GM04504 (cell line): ENCODE measurements at regions not wholly inside any gene's neighbourhood (a gene's known extent, or its start where the extent isn't known, plus 50 kb on each side); places are given as distances from the start of the nearest gene placed in this dataset.

ENCODE experiments used
- DNase-seq: peaks from one replicate; pipeline ENCODE4 v3.0.0-alpha.2; 2012; ENCODE audit warnings: low read depth

DNA sequence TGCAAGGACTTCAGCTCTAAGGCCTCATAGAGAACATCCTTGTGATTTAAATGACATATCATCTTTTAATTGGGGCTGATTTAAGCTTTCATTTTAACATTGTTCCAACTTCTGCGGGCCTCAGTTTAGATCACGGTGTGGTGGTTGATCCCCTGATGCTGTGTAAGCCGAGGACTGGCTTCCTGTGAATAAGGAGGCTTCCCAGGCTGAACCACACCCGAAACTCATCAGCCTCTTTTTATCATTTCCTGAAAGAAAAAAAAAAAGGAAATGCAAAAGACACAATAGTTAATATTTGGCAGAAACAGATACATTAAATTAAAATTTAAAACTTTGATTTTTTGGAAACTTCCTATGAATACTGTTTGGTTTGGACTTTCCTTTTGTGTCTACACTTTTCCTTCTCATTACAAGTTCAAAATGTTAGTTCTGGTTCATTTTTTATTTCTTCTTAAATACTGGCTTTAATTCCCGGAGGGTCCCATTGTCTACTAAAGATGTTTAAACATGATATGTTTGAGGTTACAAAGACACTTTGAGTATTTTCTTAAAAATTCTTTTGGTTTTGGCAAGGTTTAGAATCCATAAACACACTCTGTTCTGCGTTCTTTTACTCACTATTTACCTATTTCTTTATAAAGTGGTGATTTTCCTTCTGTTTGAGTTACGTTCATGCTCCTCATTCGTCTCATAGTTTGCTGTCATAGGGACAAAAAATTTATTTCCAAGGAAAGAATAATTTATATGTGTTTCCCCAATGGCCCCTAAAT is 230.0 kb upstream of the SULF2 start:
- DNase-seq, result no peak

DNA sequence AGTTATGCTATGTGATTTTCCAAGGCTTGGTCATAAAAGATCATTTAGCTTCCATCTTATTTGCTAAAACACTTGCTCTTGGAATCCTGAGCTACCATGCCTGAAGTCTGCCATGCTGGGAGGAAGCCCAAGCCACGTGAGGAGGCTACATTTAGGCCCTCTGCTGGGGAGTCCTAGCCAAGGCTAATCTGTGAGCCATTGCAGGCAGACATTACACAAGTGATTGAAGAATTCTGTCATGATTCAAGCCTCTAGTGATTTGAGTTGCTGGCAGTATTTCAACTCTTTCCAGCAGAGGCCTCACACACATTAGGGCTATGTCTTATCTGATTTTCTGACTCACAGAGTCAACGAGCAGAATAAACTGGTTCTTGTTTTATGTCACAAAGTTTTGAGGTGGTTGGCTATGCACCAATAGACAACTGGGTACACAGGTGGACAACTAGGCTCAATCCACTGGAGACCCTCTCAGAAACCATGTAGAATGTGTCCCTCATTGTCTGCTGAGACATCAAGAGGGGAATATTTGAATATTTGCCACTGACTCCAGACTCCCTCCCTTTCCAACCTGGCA is 227.2 kb upstream of the SULF2 start:
- DNase-seq, result peak; percentile 84

DNA sequence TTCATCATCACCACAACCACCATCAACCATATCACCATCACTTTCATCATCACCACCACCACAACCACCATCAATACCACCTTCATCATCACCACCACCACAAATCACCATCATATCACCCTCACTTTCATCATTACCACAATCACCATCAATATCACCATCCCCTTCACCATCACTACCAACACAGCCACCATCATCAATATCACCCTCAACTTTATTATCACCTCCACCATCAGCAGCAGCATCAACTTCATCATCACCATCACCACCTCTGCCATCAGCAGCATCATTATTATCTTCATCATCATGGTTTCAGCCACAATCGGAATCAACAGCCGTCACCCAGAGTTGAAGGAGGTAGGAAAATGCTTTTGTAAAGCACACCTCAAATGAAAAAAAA is 225.7 kb upstream of the SULF2 start:
- no peak for DNase-seq

DNA sequence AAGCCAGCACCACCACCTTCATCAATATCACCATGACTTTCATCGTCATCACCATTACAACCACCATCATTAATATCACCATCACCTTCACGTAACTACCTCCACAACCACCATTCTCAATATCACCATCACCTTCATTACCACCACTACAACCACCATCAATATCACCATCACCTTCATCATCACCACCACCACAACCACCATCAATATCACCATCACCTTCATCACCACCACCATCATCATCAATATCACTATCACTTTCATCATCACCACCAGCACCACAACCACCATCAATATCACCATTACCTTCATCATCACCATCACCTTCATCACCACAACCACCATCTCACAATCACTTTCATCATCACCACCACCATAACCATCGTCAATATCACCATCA is 225.3 kb upstream of the SULF2 start:
- no peak for DNase-seq

DNA sequence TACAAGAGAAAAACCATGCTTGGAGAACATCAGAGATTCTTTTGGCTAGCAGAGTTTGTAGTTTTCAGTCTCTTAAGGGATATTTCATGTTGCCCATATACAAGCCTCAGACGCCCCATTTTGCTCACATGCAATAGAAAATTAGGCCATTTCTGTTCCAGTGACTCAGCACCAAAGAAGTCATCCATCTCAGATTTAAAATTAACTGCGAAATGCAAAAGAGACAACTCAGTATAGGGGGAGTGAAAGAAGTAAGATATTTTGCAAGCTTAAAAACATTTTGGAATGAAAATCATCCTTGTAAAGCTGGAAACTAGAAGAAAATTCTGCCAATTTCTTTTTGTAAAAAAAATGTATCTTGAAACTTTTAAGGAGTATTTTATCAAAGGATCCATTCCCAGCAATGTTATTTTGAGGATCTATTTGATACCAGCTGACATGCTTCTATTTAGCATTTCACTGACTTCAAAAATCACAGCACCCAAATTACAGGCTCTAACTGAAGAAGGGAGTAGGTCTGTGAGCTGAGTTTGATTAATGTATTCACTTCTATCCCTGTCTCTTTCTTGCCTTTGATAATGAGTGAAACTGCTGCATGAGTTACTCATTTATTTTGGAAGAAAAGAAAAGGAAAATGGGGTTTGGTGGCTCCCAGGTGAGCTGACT is 223.7 kb upstream of the SULF2 start:
- peak; percentile 67 for DNase-seq

DNA sequence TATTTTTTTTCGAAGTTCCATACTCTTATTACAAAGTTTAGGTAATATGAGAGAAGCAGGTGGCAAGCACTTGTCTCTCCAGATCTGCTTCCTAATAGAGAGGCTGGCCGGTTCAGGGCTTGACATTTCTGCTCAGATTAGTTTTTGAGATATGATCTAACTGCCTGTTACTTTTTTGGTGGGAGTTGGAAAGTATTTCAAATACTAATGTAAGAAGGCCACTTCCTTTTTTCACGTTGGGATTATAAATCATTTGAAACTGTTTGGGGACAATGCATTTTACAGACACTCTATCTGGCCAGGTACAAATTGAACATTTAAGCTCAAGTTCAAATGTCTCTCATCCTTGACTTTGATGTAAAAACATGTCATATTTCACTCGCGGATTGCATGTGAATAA is 222.1 kb upstream of the SULF2 start:
- DNase-seq, result no peak

DNA sequence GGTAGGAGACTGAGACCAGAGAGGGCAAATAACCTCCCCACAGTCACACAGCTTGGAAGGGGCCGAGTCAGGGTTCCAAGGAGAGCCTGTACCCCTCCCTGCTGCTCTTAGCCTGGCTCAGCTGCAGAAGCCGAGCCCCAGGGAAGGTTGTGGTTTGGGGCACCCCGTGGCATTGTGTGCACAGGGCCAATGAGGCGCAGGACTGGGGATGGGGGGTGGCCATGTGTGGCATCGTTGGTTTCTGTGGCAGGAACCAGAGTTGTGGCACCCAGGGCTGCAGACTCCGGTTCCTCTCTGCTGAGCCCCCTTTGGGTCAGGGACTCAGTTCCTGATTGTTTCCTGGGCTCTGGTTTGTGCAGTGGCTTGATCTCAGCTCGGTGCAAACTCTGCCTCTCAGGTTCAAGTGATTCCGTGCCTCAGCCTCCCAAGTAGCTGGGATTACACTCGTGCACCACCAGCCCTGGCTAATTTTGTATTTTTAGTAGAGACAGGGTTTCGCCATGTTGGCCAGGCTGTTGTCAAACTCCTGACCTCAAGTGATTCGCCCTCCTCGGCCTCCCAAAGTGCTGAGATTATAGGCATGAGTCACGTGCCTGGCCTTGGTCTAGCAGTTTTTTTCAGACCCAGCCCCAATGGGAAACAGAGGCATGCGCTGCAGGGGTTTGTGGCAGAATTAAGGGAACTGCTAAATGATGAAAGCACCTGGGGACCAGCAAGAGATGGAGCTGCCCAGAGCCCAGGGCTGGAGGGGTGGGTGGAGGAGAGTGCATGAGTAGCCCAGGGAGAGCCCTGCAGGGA is 221.0 kb upstream of the SULF2 start:
- no peak for DNase-seq

DNA sequence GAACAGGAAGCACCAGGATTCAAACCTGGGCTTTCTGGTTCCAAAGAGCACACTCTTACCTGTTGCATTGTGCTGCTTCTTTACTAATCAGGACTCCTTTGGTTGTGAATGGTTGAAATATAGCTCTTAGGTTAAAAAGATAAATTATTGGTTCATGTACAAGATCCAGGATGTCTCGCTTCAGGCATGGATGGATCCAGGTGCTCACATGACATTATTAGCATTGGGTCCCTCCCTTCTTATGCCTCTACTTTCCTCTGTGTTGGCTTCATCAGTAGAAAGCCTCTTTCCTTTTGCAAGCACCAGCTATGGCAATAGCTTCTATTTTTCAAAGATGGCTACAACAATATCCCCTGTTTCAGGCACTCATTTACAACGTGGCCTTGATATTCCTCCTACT is 217.7 kb upstream of the SULF2 start:
- DNase-seq, result no peak

DNA sequence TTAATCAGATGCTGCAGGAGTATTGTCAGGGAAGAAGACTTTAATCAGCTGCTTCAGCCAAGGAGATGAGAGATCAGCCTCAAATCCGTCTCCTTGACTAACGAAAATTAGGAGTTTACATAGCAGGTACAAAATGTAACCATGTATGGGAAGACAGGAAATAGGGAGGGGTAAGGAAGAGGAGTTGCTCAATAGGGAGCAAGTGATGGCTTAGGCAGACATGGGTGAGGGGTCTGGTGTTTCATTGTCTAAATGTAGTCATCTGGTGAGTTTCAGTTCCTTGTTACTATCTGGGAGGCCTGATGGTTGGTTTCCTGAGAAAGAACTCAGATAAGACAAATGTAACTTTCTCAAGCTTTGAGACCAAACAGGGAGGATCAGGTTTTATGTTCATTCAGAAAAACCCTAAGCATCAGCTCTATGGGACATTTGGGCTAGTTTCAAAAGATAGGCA is 217.3 kb upstream of the SULF2 start:
- no peak for DNase-seq

DNA sequence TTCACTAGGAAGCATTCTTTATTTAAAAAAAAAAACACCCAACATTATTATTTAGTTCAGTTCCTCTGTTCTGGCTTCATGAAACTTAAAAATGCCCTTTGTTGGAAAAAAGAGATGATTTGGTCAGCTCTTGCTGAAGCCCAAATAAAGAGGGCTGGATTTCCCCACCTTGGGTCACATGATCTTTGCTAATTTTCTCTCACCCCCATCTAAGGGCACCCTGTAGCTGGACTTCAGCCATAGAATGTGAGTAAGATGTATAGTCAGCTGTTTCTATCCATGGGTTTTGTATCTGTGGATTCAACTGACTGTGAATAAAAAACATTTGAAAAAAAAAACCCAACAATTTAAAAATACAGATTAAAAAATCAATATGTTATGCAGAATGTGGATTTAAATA is 213.9 kb upstream of the SULF2 start:
- DNase-seq, result no peak

DNA sequence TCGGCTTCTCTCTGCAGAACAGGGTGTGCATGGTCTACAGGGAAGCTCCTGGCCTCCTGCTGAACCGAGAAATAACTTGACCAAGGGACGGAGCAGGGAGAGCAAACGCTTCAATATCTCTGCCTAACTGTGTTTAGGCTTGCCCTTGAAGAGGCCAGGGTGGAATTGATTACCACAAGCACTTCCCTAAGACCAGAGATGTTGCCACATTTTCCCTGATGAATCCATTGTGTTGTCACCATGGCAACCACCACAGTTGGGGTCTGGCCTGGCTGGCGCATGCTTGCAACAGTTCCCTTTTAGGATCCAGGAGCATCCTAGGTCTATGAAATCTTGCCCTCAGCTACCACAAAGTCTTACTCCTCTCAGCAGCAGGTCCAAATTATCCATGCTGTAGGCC is 213.5 kb upstream of the SULF2 start:
- no peak for DNase-seq

DNA sequence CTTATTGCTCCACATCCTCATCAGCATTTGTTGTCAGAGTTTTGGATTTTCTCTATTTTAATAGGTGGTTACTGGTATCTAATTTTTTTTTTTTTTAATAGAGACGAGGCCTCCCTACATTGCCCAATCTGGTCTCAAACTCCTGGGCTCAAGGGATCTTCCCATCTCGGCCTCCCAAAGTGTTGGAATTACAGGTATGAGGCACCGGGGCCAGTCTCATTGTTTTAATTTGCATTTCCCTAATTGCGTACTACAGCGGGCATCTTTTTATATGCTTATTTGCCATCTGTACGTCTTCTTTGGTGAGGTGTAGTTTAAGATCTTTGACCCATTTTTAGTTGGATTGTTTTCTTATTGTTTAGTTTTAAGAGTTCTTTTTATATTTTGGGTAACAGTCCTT is 210.4 kb upstream of the SULF2 start:
- DNase-seq, result no peak

DNA sequence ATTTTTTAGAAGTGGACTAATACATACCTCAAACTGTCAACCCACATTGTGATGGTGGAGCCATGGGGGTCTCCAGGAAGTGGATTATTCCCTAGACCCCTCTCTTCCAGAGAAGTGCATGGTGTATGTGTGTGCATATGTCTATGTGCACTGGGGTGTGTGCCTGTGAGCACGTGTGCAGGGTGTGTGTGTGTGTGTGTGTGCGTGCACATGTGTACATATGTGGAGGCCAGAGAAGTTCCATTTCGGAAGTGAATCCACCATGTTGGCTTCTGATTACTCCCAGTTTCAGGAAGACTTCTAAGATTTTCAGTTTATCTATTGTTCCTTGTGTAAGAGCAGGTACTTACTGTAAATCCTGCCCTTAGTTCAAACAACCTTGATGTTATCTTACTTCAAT is 208.5 kb upstream of the SULF2 start:
- no peak for DNase-seq

DNA sequence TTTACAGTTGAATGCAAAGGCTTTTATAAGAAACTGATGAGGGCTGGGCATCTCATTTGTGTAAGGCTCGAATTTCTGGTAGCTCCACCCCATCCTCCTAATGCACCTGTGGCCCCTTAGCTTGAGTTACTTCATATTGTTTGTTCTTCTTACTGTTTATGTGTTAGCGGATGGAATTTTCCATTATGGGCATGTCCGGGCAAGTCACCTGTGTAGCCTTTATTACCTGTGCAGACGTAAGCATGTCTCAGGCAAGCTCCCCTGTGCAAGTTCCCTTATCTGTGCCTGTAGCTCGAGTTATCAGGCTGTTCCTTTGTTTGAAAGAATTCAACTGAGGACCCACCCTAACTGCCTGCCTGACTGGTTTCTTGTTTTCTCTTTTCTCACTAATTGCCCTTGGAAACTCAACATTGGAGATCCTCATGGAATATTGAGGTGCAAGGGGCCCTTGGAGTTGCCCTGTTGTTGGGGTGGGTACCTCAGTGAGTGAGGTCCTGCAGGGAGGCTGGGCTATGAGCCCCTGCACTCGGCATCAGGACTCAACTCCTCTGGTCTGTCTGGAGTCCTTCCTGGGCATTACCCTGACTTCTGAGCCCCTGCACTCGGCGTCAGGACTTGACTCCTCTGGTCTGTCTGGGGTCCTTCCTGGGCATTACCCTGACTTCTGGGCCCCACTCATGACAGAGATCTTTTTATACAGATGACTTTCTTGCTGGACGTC is 207.9 kb upstream of the SULF2 start:
- DNase-seq, result no peak

DNA sequence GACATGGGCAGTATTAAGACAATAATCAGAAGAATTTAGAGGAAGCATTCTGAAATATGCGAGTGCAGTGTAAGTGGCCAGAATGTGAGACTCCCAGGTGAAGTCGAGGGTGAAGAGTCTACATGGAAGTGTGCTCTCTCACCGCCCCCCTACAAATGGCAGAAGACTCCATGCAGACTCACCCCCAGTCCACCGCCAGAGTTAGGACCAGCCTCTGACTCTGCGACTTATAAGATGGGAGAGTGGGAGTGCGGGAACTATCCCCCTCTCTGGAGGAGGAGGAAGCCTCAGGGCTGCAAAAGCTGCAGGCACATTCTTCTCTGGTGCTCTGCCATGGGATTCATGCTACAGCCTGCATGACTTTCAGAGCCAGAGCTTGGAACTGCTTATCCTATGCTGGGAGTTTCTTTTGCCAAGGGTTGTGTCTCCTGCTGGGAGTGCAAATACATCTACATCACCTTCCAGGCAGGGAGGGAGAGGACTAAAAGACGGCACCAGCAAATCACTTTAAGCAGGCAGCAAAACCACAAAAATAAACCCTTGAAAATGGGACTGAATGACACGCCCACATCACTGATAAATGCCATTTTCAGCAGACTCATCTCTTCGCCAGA is 206.7 kb upstream of the SULF2 start:
- DNase-seq, result no peak

DNA sequence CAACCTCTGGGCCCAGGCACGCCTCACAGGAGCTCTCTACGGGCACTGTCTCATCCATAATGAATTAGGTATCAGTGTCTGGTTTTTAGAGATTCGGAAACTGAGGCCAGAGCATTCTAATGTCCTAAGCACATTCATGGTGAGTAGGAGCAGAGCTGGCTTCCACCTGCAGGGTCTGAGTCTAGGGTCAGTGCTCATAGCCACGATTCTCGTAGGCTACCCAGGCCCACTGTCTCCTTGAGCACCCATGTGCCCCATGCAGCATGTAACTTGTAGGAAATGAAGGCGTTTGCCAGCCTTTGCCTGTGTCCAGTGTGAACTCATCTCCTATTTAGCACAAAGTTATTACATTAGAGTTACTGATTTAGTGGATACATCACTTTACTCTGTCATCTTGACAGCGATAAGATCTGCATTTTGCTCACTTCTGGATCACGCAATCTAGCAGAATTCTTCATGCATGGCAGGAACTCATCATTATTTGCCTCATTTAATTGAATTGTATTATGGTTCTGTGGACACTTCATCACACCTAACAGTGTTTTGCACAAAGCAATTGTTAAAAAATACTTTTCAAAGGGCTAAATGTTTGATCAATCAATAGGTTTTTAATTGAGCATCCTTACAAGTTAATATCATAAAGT is 205.3 kb upstream of the SULF2 start:
- DNase-seq, result no peak

DNA sequence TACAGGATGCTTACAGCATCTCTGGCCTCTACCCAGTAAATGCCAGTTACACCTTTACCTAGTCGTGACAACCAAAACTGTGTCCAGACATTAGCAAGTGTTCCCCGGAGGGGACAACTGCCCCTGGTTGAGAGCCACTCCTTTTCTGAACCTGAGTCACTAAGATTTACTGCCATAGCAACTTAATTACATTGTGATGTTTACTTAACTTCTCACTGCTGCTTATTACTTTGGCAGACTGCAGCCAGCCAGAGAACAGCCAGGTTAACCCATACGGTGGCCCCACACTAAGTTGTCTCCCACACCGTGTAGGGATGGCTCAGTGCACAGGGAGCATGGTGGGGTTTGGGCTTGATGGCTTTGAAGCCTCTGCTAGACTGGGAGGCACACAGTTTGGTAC is 204.7 kb upstream of the SULF2 start:
- no peak for DNase-seq

DNA sequence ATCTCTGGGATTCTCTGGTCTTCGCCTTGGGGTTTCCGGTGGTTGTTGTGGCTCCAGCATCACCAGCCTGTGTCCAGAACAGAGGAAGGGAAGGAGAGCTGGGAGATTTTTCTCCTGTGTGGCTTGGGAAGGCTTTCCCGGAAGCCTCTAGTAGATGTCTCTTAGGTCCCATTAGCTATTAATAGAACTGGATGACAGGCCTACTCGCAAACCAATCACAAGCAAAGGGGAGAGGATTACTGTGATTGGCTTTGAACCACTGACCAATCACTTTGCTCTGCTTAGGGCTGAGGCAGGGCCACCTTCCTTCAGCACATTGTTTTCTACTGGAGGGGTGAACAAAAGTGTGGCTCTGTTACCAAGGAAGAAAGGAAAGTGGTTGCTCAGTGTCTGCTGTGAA is 203.4 kb upstream of the SULF2 start:
- DNase-seq, result no peak

DNA sequence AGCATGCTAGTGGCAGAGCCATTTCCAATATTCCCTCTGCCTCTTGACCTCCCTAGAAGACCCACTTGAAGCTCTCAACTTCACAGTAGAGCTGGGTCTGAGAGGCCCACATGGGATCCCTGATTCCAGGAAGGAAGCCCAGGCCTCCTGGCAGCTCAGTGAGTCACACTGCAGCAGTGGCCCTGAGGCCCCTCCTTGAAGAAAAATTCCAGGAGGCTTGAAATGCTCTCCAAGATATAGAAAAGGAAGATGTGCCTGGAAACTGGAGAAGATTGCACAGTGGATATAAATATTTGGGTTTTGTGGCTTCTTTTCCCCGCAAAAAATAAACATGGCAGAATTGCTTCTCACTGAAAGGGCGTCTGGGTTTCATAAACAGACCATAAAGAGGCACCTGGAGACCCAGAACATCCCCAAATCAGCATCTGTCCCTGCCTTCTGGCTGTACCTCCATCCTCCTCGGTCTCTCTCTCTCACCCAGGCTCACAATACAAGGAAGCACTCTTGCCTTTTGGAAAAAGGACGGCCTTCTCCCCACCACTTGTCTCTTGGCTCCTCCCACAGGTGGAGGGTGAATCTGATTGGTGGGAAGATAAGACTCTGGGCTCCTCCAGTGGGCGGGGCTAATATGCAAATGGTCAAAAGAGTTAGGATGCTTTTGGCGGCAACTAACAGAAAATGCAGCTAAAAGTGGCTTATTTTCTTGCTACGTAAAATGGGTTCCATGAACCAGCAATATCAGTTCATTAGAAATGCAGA is 200.0 kb upstream of the SULF2 start:
- DNase-seq, result peak; percentile 46

DNA sequence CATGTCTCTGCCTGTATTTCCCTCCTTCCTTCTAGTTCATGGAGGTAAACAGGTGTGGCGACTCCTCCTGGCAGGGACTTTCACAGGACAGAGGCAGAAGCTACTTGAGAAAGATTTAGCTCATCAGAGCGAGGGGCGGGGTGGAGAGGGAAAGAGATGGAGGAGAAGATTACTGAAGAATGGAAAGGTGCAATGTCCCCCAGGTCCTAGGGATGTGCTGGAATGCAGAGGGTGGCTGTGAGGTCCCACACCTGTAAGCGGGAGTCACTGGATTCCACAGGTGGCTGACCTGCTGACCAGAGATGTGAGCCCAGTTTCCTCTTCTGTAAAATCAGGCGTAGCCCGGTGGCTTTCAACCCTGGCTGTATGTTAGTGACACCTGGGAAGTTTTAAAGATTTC is 199.2 kb upstream of the SULF2 start:
- no peak for DNase-seq
